GM18505 (cell line): ENCODE measurements at regions not wholly inside any gene's neighbourhood (a gene's known extent, or its start where the extent isn't known, plus 50 kb on each side); places are given as distances from the start of the nearest gene placed in this dataset.

Source experiments
- ATAC-seq: cut with Tn5 transposase; IDR thresholded peaks from one replicate; pipeline ENCODE4 v1.9.1; 2021; ENCODE audit not compliant: unreplicated experiment
- POLR2A ChIP-seq: IDR thresholded peaks from 4 replicates; pipeline ENCODE4 v1.6.1; 2011; ENCODE audit warnings: borderline replicate concordance; ENCODE audit not compliant: insufficient read depth, insufficient read length; ENCODE audit errors: extremely low read depth

GRCh38 chr6:106772270-106773142 is 143.1 kb downstream of the QRSL1 start:
- ATAC-seq: no peak
- no peak for TF ChIP-seq POLR2A

DNA sequence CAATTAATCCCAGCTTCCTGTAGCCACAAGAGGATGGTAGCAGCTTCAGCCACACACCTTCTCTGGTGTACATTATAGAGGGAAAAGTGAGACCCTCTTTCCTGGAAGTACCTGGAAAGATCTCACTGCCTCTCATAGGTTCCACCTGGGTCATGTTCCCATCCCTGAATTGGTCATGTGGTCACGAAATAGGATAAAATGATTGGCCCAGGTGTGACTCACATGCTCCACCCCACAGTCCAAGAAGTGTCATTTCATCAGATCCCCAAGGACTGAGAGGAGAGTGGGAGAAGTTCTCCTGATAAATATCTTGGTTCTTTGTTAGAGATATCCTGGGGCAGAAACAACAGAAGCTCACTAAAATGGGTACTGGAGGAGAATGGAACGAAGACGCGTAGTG is 142.4 kb downstream of the QRSL1 start:
- no peak for TF ChIP-seq POLR2A
- no peak for ATAC-seq

DNA sequence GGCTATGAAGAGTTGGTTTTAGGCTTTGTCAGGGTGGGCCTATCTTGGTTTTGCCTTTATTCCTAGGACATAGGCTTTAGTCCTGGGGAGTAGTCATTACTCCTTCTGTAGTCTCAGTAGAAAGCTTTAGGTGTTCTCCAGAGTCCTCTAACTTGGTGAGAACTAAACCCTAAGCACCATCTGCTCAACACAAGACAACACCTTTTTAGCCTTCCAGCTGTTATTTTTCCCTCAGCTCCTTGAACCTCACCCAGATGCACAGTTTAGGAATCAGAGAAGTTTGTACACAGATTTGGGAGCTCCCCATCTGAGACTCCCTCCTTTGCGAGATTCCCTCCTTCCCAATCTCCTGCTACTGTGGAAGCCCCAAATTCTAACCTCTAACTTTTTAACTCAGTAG is 141.3 kb downstream of the QRSL1 start:
- no peak for ATAC-seq
- TF ChIP-seq POLR2A: no peak

DNA sequence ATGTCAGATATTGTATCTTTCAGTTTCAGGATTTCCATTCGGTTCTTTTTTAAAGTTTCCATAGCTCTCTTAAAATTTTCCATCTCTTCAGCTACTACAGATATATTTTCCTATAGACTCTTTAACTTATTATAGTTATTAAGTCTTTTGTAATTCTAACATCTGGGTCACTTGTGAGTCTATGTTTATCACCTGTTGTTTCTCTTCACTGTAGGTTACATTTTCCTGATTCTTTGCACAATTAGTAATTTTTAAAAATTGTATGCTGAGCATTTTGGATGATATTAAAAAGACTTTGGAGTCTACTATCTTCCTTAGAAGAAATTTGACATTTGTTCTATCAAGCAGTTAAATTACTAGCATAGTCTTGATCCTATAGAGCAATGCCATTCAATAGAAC is 140.7 kb downstream of the QRSL1 start:
- no peak for TF ChIP-seq POLR2A
- ATAC-seq: no peak

DNA sequence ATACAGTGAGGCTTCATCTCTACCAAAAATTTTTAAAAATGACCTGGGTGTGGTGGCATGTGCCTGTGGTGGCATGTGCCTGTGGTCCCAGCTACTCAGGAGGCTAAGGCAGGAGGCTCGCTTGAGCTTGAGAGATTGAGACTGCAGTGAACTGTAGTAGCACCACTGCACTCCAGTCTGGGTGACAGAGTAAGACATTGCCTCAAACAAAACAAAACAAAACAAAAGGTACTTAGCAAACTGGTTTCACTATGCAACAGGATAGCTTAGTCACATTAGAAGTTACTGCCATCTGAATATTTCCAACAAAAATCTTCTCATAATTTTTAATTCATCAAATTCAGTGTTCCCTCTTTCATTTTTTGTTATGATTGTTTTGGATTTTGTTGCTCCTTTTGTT is 137.9 kb downstream of the QRSL1 start:
- no peak for ATAC-seq
- TF ChIP-seq POLR2A: no peak

DNA sequence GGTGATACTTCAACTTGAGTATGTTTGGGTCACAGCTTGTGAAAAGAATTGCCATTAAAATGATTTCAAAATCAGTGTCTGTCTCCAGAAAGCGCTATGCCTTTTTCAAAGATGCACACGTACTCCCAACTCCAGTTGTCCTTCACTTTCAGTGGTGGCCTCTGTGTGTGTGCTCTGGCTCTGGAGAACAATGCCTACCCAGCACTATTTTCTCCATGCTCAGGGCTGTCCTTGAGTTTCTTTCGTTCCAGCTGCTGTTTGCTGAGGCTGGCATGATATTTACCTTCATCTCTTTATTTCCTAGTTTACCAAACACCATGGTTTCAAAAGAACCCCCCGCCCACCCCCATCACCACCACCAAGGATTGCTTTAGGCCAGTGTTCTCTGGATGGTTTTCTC is 136.8 kb downstream of the QRSL1 start:
- ATAC-seq: no peak
- no peak for TF ChIP-seq POLR2A

DNA sequence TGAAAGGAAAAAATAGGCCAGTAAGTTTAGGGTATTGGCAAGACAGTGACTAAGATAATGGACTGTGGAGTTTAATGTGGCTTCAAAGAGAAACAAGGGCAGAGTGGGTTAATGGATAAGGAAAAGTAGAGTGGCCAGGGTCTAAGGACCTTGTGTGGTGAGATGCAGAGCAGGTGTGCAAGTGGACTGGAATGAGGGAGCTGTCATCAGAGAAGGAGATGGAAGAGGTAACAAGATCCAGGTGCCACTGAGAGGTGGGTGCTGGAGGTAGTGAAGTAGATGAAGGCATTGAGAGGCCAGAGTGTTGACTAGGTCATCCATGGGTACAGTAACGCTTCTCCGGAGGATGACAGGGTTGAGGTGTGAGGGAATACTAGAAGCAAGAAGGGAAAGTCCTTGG is 136.1 kb downstream of the QRSL1 start:
- no peak for TF ChIP-seq POLR2A
- no peak for ATAC-seq

- no peak for ATAC-seq
These were observed 135.1 kb downstream of the QRSL1 start for GRCh38 chr6:106764353-106764980.

GRCh38 chr6:106763361-106763760 is 134.0 kb downstream of the QRSL1 start:
- ATAC-seq: no peak
- TF ChIP-seq POLR2A: no peak

More at GRCh38 chr6:106764353-106764980, 135.1 kb downstream of the QRSL1 start:
- TF ChIP-seq POLR2A: no peak

GRCh38 chr6:106761160-106761559 is 131.8 kb downstream of the QRSL1 start:
- ATAC-seq: no peak
- no peak for TF ChIP-seq POLR2A

DNA sequence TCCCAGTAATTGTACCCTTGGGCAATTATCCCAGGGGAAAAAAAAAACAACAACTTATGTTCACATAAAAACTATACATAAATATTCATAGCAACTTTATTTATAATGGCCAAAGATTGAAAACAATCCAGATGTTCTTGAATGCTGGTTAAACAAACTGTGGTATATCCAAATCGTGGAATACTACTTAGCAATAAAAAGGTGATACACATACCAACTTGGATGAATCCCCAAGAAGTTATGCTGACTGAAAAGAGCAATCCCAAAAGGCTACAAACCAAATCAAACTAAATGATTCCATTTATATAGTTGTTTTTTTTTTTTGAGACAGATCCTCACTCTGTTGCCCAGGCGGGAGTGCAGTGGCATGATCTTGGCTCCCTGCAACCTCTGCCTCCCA is 129.7 kb downstream of the QRSL1 start:
- no peak for ATAC-seq

DNA sequence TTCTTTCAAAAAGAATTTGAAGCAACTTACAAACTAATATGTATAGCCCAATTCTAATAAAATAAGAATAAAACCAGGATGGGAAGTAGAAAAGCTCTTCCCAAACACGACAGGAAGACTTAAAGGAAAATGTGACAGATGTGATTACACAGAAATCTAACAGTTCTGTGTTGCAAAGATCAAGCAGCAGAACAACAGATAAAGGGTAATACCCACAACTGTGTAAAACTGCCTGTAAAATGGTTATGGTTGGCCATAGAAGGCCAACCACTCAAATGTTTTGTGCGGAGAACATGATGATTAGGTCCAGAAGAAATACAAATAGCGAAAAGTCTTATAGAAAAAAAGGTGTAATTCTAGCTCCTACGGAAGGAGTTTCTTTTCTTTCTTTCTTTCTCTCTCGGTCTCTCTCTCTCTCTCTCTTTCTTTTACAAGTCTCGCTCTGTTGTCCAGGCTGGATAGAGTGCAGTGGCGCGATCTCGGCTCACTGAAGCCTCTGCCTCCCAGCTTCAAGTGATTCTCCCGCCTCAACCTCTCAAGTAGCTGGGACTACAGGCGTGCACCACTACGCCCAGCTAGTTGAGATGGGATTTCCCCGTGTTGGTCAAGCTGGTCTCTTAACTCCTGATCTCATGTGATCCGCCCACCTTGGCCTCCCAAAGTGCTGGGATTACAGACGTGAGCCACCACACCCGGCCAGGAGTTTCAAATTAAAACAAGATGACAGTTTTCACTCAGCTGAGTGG is 128.5 kb downstream of the QRSL1 start:
- no peak for ATAC-seq
- TF ChIP-seq POLR2A: no peak

More for the DNA sequence above, 129.7 kb downstream of the QRSL1 start:
- no peak for TF ChIP-seq POLR2A

GRCh38 chr6:106757267-106757666 is 127.9 kb downstream of the QRSL1 start:
- ATAC-seq: no peak
- TF ChIP-seq POLR2A: no peak
